ENCODE measurements at regions not wholly inside any gene's neighbourhood (a gene's known extent, or its start where the extent isn't known, plus 50 kb on each side); places are given as distances from the start of the nearest gene placed in this dataset.

GRCh38 chr18:14031053-14031452 is 101.2 kb downstream of the ZNF519 start:
- no peak for DNase-seq

DNA sequence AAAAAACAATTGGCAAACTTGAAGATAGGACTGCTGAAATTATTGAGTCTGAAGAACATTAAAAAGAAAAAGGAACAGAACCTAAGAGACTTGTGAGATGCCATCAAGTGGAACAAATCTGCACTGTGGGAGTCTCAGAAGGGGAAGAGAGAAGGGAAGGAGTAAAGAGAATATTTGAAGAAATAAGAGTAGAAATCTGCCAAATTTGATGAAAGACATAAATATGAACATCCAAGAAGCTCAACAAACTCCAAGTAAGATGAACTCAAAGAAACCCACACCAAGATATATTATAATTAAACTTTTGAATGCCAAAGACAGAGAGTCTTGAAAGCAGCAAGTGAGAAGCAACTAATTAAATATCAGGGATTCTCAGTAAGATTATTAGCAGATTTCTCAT is 102.7 kb downstream of the ZNF519 start:
- no peak for DNase-seq

DNA sequence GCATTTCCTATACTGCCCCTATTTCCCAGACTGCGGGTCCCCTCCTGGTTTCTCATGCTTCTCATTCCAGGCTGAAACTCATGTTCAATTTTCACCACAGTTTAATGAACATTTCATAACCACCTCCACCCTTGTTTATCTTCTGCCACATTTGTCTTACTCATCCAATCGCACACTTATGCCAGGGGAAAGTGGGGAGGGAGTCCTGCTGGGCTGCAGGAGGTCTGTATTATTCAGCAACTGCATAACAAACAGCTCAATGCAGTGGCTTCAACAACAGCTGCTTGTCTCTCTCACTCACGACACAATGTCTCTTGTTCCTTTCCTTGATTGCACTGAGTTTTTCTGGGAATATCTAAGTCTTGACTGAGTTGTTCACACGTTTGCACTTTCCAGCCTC is 106.0 kb downstream of the ZNF519 start:
- DNase-seq, result no peak

DNA sequence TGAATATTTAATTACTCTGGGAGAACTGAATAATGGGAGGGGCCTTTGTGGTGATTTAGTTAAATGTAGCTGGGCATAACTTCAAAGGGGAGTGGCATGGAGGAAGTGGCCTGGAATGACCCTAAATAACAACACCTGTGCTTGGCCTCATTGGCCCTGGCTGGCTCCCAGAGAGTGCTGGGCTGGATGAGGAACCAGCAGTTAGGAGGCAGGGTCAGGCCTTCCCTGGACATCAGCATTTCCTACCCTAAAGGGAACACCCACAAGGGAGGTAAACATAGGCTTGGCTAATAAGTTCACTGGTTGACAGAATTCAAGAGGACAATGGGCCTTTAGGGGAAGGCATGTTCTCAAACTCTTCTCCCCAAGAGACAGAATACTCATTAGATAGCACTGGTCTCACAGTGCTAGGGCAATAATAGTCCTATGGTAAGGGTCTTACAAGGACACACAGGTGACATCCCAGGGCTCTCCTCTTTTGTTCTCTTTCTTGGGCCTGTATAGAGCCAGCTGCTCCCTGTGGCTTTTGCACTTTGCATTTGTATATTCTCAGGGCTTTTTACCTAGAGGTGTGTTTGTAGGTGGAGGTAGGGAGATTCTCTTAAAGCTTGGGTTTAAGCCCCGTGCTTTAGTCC is 106.8 kb downstream of the ZNF519 start:
- DNase-seq, result no peak

GRCh38 chr18:14015416-14015815 is 100.1 kb upstream of the MC2R start:
- no peak for DNase-seq

- no peak for DNase-seq
Observed at GRCh38 chr18:14014456-14014855, 99.1 kb upstream of the MC2R start.

DNA sequence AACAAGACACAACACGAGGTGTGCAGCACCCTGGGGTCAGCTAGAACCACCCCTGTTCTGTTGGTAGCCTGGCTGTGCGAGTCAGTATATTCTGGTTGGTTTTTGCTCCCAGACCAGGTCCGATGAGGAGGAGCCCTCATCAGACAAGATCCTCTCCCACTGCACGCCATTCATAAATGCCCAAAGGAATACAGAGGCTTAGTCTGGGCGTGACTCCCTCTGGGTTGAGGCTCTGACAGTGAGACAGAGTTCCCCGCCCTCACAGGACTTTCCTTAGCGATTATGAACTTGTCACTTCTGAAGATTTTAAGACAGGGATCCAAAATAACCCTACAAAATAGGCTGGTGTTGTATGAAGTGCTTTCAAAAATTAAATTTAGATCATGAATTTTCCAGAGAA is 85.5 kb upstream of the MC2R start:
- DNase-seq, result no peak

DNA sequence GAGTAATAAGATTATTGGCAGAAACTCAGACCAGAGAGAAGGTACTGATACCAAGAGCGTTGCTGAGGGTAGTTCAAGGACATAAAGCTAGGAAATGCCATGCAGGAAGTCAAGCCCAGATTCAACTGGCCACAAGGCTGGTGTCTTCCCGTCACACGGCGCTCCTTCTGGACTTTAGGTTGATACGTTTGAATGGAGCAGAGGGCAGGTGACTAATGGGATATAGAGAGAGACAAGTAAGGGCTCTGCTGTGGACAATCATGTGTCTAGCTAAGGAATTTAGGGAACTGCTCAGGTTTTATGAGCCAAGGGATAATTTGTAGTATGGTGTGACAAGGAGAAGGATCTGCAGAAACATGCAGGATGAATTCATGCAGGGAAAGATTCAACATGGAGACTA is 83.9 kb upstream of the MC2R start:
- no peak for DNase-seq

DNA sequence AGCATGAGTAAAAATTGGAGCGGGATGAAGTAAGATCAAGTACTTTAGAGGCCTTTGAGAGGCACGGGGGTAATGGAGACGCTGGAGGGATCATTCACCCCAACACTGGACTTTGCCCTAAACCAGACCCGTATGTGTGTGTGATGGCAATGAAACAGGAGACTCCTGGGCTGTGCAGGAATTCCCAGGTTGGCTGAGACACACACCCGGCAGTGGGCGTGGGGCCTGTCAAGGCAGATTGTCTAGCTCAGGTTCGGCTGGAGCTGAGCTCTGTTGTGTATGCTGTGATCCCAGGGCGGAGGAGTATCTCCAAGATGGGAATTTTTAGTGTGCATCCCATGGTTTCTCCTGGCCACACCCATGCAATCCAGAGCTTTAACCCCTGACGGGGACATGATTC is 83.2 kb upstream of the MC2R start:
- DNase-seq, result no peak

GRCh38 chr18:13993730-13994129 is 78.4 kb upstream of the MC2R start:
- DNase-seq, result peak; percentile 13 to 63

GRCh38 chr18:13992826-13993540 is 77.6 kb upstream of the MC2R start:
- DNase-seq, result no peak

DNA sequence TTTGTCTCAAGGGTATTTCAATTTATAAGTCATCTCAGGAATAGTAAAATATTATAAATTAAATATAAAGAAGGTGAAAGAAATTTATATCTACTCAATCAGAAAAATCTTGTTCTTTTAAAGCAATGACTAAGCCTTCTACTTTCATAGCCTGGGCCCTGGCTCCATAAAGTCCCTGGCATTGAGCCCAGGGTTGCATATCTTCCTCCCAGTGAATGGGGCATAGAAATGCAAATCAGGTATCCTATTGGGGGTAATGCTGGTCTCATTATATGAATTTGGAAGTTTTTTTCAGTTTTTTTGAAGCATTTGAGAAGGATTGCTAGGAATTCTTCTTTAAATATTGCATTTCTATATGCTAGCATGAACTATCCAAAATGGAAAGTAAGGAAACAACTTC is 73.9 kb upstream of the MC2R start:
- DNase-seq, result no peak

DNA sequence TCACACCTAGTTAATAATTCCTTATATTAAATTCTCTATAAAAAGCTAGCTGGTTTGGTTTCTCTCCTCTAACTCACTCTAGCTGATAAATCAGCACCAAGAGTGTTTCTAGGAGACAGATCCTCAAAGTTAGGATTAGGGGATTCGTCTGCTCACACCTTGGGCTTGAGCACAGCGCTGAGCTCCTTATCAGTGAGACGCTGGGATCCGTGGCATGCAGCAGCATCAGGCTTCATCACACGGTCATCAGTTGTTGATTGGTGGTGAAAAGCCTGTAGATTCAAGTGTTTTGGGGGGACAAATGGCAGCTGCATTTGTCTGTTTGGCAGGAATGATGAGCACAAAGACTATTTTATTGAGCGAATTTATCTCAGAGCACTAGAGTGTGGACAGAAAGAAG is 72.6 kb upstream of the MC2R start:
- no peak for DNase-seq

DNA sequence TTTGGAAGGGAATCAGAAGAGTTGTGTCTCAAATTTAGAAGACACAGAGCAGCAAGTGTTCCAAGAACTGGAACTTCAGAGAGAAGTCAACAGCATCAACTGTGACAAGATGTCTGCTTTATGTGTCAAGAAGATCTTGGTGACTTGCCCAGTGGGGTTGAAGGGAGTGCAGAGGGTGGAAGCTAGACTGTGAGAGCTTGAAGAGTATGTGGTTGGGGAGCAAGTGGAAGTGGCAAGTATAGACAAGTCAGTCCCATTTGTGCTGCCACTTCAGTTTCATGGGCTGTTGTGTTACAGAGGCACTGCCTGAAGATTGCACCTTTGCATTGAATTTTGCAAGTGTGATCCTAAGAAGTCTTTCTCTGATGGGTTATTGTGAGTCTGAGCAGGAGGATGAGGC is 68.7 kb upstream of the MC2R start:
- no peak for DNase-seq

- no peak for DNase-seq
Observed at GRCh38 chr18:13983506-13983905, 68.2 kb upstream of the MC2R start.

DNA sequence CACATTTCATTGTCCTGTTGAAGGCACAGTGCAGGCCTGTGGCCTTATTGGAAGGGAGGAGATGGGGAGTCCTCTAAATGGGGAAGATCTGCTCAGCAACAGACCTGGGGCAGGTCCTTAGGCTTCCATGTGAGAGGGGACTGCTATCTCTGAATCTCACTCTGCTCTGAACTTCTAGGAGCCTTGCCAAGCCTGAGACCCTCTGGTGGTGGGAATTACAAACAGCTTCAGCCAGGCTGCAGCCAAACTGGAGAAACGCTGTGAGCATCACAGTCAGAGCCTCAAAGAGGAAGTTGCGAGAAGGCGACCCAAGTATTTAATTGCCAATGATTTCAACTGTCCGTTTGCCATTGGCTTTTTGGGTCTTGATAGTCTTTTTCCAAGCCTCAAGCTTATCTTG is 66.8 kb upstream of the MC2R start:
- DNase-seq, result no peak

DNA sequence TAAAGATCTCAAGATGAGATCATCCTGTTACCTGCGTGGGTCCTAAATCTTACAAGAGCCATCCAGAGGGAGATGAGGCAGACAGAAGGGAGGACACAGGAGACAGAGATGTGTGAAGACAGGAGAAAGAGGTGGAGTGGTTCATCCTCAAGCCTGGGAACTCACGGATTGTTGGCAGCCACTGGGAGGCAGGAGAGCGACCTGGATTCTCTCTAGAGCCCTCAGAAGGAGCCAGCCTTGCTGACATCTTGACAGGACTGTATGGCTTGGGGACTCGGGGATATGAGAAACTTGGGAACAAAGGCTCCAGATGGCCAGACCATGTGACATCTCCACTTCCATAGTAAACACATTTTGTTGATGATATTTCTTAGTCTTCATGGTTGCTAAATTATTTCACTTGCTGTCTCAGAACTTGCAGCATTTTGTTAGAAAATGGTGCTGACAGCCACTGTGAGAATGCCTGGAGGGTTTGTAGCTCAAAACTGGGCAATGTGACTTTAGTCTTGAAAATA is 57.8 kb upstream of the MC2R start:
- DNase-seq, result no peak
